Keratinocyte (primary cell): ENCODE measurements at regions not wholly inside any gene's neighbourhood (a gene's known extent, or its start where the extent isn't known, plus 50 kb on each side); places are given as distances from the start of the nearest gene placed in this dataset.

Experiments
- DNase-seq: peaks from one replicate; pipeline ENCODE4 v3.0.0-alpha.2; 2011; ENCODE audit warnings: low read depth, missing footprints, low spot score
- FAIRE-seq: peaks from 2 replicates; lab custom pipeline; 2011; peaks lifted over from hg19 to GRCh38; lab: Jason Lieb, UNC
- H2AFZ ChIP-seq: 2 replicates; pipeline ENCODE4 v1.6.0; 2012; ENCODE audit warnings: low read length, control low read depth, inconsistent platforms; ENCODE audit not compliant: control insufficient read depth
- H3K27ac ChIP-seq: 2 replicates; pipeline ENCODE4 v1.5.1; 2011; ENCODE audit warnings: low read length; ENCODE audit not compliant: control insufficient read depth, insufficient read depth
- H3K27me3 ChIP-seq: 3 replicates; pipeline ENCODE4 v1.6.0; 2011; ENCODE audit warnings: low read length; ENCODE audit not compliant: control insufficient read depth, insufficient read depth; ENCODE audit errors: extremely low read depth
- H3K36me3 ChIP-seq, 2 experiments: 2 replicates in 1 of 2; 3 replicates in 1 of 2; pipeline ENCODE4 v1.5.1; 2011; ENCODE audit warnings: low read length in 2 of 2, mild to moderate bottlenecking in 1 of 2; ENCODE audit not compliant: control insufficient read depth in 2 of 2, insufficient read depth in 2 of 2; ENCODE audit errors: extremely low read depth in 1 of 2
- H3K4me1 ChIP-seq: 3 replicates; pipeline ENCODE4 v1.5.1; 2011; ENCODE audit warnings: low read length; ENCODE audit not compliant: control insufficient read depth, insufficient read depth; ENCODE audit errors: extremely low read depth
- H3K4me2 ChIP-seq: 3 replicates; pipeline ENCODE4 v1.6.0; 2011; ENCODE audit warnings: low read depth, low read length; ENCODE audit not compliant: control insufficient read depth, insufficient read depth; ENCODE audit errors: extremely low read depth
- H3K4me3 ChIP-seq, 3 experiments: fragments of 200-600 bp in 1 of 3; sonication (generic) in 1 of 3; 2 replicates in 2 of 3; 3 replicates in 1 of 3; pipeline ENCODE4 v1.5.1; 2011 to 2016; ENCODE audit warnings: low read length in 3 of 3, mild to moderate bottlenecking in 3 of 3, control low read depth in 2 of 3, inconsistent platforms in 1 of 3, low read depth in 1 of 3, mixed read lengths in 1 of 3, mixed run types in 1 of 3, moderate library complexity in 1 of 3; ENCODE audit not compliant: control insufficient read depth in 2 of 3, insufficient read depth in 2 of 3; ENCODE audit errors: extremely low read depth in 1 of 3
- H3K79me2 ChIP-seq: 2 replicates; pipeline ENCODE4 v1.6.0; 2012; ENCODE audit warnings: low read length; ENCODE audit not compliant: control insufficient read depth, insufficient read depth
- H3K9ac ChIP-seq: 3 replicates; pipeline ENCODE4 v1.6.0; 2011; ENCODE audit warnings: low read length; ENCODE audit not compliant: control insufficient read depth, insufficient read depth; ENCODE audit errors: extremely low read depth
- H3K9me1 ChIP-seq: 3 replicates; pipeline ENCODE4 v1.6.0; 2011; ENCODE audit warnings: low read length; ENCODE audit not compliant: control insufficient read depth, insufficient read depth; ENCODE audit errors: extremely low read depth
- H3K9me3 ChIP-seq: 2 replicates; pipeline ENCODE4 v1.5.1; 2012; ENCODE audit warnings: low read depth, low read length; ENCODE audit not compliant: control insufficient read depth
- H4K20me1 ChIP-seq: 3 replicates; pipeline ENCODE4 v1.6.0; 2011; ENCODE audit warnings: low read length; ENCODE audit not compliant: control insufficient read depth, insufficient read depth; ENCODE audit errors: extremely low read depth
- EZH2 ChIP-seq: IDR thresholded peaks from one replicate; pipeline ENCODE4 v1.6.1; 2012; ENCODE audit warnings: inconsistent platforms, mild to moderate bottlenecking, low read length, moderate library complexity
- dilution Hi-C: fragments of 300-500 bp; cut with MboI; formaldehyde crosslinking; loops from one replicate; pipeline ENCODE4 v1.7.0; 2020; ENCODE audit warnings: low sequenced_read_pairs; ENCODE audit not compliant: extremely low pct_ligation_motif_present
- TF ChIP-seq, protein P1 (sequence below), 3 experiments: IDR thresholded peaks in 1 of 3; conservative IDR thresholded peaks in 1 of 3; optimal IDR thresholded peaks in 1 of 3; 2 replicates in 2 of 3; 3 replicates in 1 of 3; pipeline versions ENCODE3 to v1.5.1; 2011; ENCODE audit warnings: low read length in 3 of 3, mild to moderate bottlenecking in 3 of 3, moderate library complexity in 2 of 3, control low read depth in 1 of 3, inconsistent platforms in 1 of 3; ENCODE audit not compliant: insufficient read depth in 2 of 3; ENCODE audit errors: extremely low read depth in 1 of 3

GRCh38 chr2:194128810-194129209 is 1528.2 kb upstream of the SLC39A10 start:
- H3K4me2 ChIP-seq = no peak overlapping the region
- no peaks in the 10 kb centered on the region for H3K79me2 ChIP-seq
- no peak overlapping the region for H3K27ac ChIP-seq
- H3K27me3 ChIP-seq = no peaks in the 10 kb centered on the region
- no peaks in the 10 kb centered on the region for H3K36me3 ChIP-seq
- TF ChIP-seq, protein P1, sequence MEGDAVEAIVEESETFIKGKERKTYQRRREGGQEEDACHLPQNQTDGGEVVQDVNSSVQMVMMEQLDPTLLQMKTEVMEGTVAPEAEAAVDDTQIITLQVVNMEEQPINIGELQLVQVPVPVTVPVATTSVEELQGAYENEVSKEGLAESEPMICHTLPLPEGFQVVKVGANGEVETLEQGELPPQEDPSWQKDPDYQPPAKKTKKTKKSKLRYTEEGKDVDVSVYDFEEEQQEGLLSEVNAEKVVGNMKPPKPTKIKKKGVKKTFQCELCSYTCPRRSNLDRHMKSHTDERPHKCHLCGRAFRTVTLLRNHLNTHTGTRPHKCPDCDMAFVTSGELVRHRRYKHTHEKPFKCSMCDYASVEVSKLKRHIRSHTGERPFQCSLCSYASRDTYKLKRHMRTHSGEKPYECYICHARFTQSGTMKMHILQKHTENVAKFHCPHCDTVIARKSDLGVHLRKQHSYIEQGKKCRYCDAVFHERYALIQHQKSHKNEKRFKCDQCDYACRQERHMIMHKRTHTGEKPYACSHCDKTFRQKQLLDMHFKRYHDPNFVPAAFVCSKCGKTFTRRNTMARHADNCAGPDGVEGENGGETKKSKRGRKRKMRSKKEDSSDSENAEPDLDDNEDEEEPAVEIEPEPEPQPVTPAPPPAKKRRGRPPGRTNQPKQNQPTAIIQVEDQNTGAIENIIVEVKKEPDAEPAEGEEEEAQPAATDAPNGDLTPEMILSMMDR (optimal IDR thresholded peaks at IDR 0.05 in 1 of 3, IDR thresholded peaks at IDR 0.05 in 1 of 3, conservative IDR thresholded peaks at IDR 0.05 in 1 of 3; ENCODE audit: extremely low read depth in 1 of 3, insufficient read depth in 2 of 3, low read length in 3 of 3) = no peak
- DNase-seq (no peak), FAIRE-seq (no peak)
- H3K4me3 ChIP-seq = no peak overlapping the region
- dilution Hi-C loops = no loop called here
- H4K20me1 ChIP-seq = no peaks in the 10 kb centered on the region
- H3K4me1 ChIP-seq = no peaks in the 10 kb centered on the region
- no peaks in the 10 kb centered on the region for H3K9me1 ChIP-seq
- H3K9ac ChIP-seq = no peak overlapping the region
- H2AFZ ChIP-seq = no peak overlapping the region
- H3K9me3 ChIP-seq = no peaks in the 10 kb centered on the region

DNA sequence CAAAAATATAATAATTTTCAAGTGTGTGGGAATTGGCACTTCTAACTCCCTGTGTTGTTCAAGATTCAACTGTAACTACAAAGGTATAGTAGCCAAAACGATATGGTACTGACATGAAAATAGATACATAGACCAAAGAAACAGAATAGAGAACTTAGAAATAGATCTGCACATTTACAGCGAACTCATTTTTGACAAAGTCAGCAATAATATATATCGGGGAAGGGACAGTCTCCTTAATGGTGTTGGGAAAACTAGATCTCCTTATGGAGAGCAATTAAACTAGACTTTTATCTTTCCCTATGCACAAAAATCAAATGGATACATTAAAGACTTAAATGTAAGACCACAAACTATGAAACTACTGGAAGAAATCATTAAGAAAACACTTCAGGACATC is 1530.6 kb upstream of the SLC39A10 start:
- Histone ChIP-seq H3K4me3 (no peak overlapping the region), H4K20me1 (no peaks in the 10 kb centered on the region), H3K9ac (no peak overlapping the region), H3K9me3 (no peaks in the 10 kb centered on the region), H3K4me2 (no peak overlapping the region), H3K36me3 (no peaks in the 10 kb centered on the region), H3K79me2 (no peaks in the 10 kb centered on the region), H3K9me1 (no peaks in the 10 kb centered on the region), H3K27me3 (no peaks in the 10 kb centered on the region), H2AFZ (no peak overlapping the region), H3K27ac (no peak overlapping the region), H3K4me1 (no peaks in the 10 kb centered on the region)
- no peak for TF ChIP-seq EZH2
- TF ChIP-seq, protein P1 (optimal IDR thresholded peaks at IDR 0.05 in 1 of 3, IDR thresholded peaks at IDR 0.05 in 1 of 3, conservative IDR thresholded peaks at IDR 0.05 in 1 of 3; ENCODE audit: extremely low read depth in 1 of 3, insufficient read depth in 2 of 3, low read length in 3 of 3) = no peak
- DNase-seq = no peak
- no peak for FAIRE-seq
- dilution Hi-C loops = no loop called here
